DND-41 (cell line): ENCODE measurements at regions not wholly inside any gene's neighbourhood (a gene's known extent, or its start where the extent isn't known, plus 50 kb on each side); places are given as distances from the start of the nearest gene placed in this dataset.

Source experiments
- ATAC-seq: fragments of 200-7000 bp; cut with Tn5 transposase; 3 replicates; pipeline ENCODE4 v1.9.1; 2021; ENCODE audit warnings: low read depth; ENCODE audit not compliant: insufficient read depth
- DNase-seq: peaks from one replicate; pipeline ENCODE4 v3.0.0-alpha.2; 2020
- H2AFZ ChIP-seq: 2 replicates; pipeline ENCODE4 v1.6.0; 2012; ENCODE audit warnings: low read depth, low read length
- H3K27ac ChIP-seq: 2 replicates; pipeline ENCODE4 v1.5.1; 2012; ENCODE audit warnings: low read length, inconsistent platforms
- H3K27me3 ChIP-seq: fragments of 200-600 bp; sonication (generic); 2 replicates; pipeline ENCODE4 v1.6.0; 2012; ENCODE audit warnings: low read length, mild to moderate bottlenecking, inconsistent platforms; ENCODE audit not compliant: insufficient read depth, poor library complexity
- H3K36me3 ChIP-seq: 2 replicates; pipeline ENCODE4 v1.5.1; 2012; ENCODE audit warnings: low read length, inconsistent platforms; ENCODE audit not compliant: insufficient read depth
- H3K4me1 ChIP-seq: 2 replicates; pipeline ENCODE4 v1.5.1; 2012; ENCODE audit warnings: mild to moderate bottlenecking, low read length; ENCODE audit not compliant: insufficient read depth
- H3K4me2 ChIP-seq: 2 replicates; pipeline ENCODE4 v1.6.0; 2012; ENCODE audit warnings: mild to moderate bottlenecking, moderate library complexity, low read length, inconsistent platforms; ENCODE audit not compliant: insufficient read depth
- H3K4me3 ChIP-seq, 2 experiments: fragments of 200-600 bp in 1 of 2; shearing (Covaris generic) in 1 of 2; 2 replicates each; pipeline ENCODE4 v1.5.1; 2012 to 2016; ENCODE audit warnings: inconsistent platforms in 2 of 2, low read length in 2 of 2, mild to moderate bottlenecking in 2 of 2, low read depth in 1 of 2, moderate library complexity in 1 of 2
- H3K79me2 ChIP-seq: 2 replicates; pipeline ENCODE4 v1.6.0; 2012; ENCODE audit warnings: low read length, inconsistent platforms; ENCODE audit not compliant: insufficient read depth
- H3K9ac ChIP-seq: 2 replicates; pipeline ENCODE4 v1.6.0; 2012; ENCODE audit warnings: low read depth, mild to moderate bottlenecking, inconsistent platforms, low read length, moderate library complexity
- H3K9me3 ChIP-seq: 2 replicates; pipeline ENCODE4 v1.5.1; 2012; ENCODE audit warnings: low read length, moderate library complexity, mild to moderate bottlenecking, inconsistent platforms; ENCODE audit not compliant: insufficient read depth, severe bottlenecking
- H4K20me1 ChIP-seq: 2 replicates; pipeline ENCODE4 v1.6.0; 2012; ENCODE audit warnings: low read length; ENCODE audit not compliant: insufficient read depth
- CTCF ChIP-seq: IDR thresholded peaks from 2 replicates; pipeline ENCODE4 v1.5.1; 2012; ENCODE audit warnings: borderline replicate concordance, low read length, moderate library complexity, mild to moderate bottlenecking; ENCODE audit not compliant: poor library complexity, severe bottlenecking; ENCODE audit errors: extremely low read depth
- EZH2 ChIP-seq: IDR thresholded peaks from 3 replicates; pipeline ENCODE4 v1.6.1; 2012; ENCODE audit warnings: borderline replicate concordance, low read depth, mild to moderate bottlenecking, moderate library complexity, low read length, inconsistent platforms; ENCODE audit not compliant: severe bottlenecking

DNA sequence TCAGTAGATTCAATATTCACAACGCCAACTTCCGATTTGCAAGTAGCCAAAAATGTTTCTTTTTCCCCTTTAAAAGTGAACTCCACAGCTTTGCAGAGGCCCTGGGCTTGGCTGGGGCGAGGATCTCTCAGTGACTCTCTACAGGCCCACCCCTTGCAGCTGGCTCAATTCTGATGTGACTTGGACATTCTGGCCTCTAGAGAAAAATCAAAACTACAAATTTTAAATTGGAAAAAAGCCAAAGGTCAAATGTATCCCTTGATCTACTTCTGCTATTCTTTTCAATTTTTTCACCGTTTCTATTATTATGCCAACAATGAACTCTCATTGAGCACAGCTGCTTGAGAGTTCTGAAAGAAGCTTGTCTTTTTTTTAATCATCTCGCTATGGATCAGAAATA, 245.9 kb upstream of the HS3ST5 start:
- DNase-seq, result no peak
- H3K79me2 ChIP-seq, result no peaks in the 10 kb centered on the region
- H3K4me1 ChIP-seq, result no peaks in the 10 kb centered on the region
- no peak for TF ChIP-seq CTCF
- no peak for TF ChIP-seq EZH2
- H3K27ac ChIP-seq, result no peak overlapping the region
- H3K9ac ChIP-seq, result no peak overlapping the region
- ATAC-seq, result no peak
- no peaks in the 10 kb centered on the region for H3K27me3 ChIP-seq
- no peak overlapping the region for H3K4me2 ChIP-seq
- no peak overlapping the region for H3K4me3 ChIP-seq
- H3K36me3 ChIP-seq, result no peaks in the 10 kb centered on the region
- H3K9me3 ChIP-seq, result no peaks in the 10 kb centered on the region
- H4K20me1 ChIP-seq, result no peaks in the 10 kb centered on the region
- H2AFZ ChIP-seq, result no peak overlapping the region

GRCh38 chr6:114586298-114586697, 243.5 kb upstream of the HS3ST5 start:
- no peaks in the 10 kb centered on the region for H3K36me3 ChIP-seq
- H3K4me2 ChIP-seq, result no peak overlapping the region
- ATAC-seq, result no peak
- H3K27ac ChIP-seq, result no peak overlapping the region
- H3K9ac ChIP-seq, result no peak overlapping the region
- TF ChIP-seq CTCF, result no peak
- TF ChIP-seq EZH2, result no peak
- H3K79me2 ChIP-seq, result no peaks in the 10 kb centered on the region
- H4K20me1 ChIP-seq, result no peaks in the 10 kb centered on the region
- H3K4me3 ChIP-seq, result no peak overlapping the region
- H3K9me3 ChIP-seq, result no peaks in the 10 kb centered on the region
- H3K4me1 ChIP-seq, result no peaks in the 10 kb centered on the region
- H2AFZ ChIP-seq, result no peak overlapping the region
- no peaks in the 10 kb centered on the region for H3K27me3 ChIP-seq
- DNase-seq, result no peak

DNA sequence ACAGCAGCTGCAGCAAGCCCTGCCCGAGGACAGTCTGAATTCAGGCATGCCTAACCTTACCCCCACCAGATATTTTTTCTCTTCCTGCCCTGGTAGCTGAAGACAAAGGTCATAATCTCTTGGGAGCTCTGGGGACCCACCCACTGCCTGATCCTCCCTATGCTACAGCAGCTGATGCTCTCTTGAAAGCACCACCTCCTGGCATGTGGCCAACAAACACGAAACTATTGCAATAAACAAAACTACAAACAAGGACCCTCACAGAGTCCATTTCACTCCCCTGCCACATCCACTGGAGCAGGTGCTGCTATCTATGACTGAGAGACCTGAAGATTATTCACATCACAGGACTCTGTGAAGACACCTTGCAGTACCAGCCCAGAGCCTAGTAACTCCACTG, 238.5 kb upstream of the HS3ST5 start:
- H3K36me3 ChIP-seq, result no peaks in the 10 kb centered on the region
- no peak for TF ChIP-seq EZH2
- TF ChIP-seq CTCF, result no peak
- no peak for DNase-seq
- H3K9me3 ChIP-seq, result no peaks in the 10 kb centered on the region
- no peaks in the 10 kb centered on the region for H4K20me1 ChIP-seq
- H3K27ac ChIP-seq, result no peak overlapping the region
- no peaks in the 10 kb centered on the region for H3K4me1 ChIP-seq
- H3K4me3 ChIP-seq, result no peak overlapping the region
- ATAC-seq, result no peak
- no peak overlapping the region for H2AFZ ChIP-seq
- H3K27me3 ChIP-seq, result no peaks in the 10 kb centered on the region
- no peak overlapping the region for H3K9ac ChIP-seq
- H3K79me2 ChIP-seq, result no peaks in the 10 kb centered on the region
- H3K4me2 ChIP-seq, result no peak overlapping the region

- no peaks in the 10 kb centered on the region for H3K4me1 ChIP-seq
- H3K27me3 ChIP-seq, result no peaks in the 10 kb centered on the region
- no peak overlapping the region for H3K9ac ChIP-seq
- H3K9me3 ChIP-seq, result no peaks in the 10 kb centered on the region
- ATAC-seq (no peak), DNase-seq (no peak)
- TF ChIP-seq EZH2, result no peak
- no peak for TF ChIP-seq CTCF
- no peak overlapping the region for H3K4me2 ChIP-seq
- no peaks in the 10 kb centered on the region for H3K36me3 ChIP-seq
- H3K79me2 ChIP-seq, result no peaks in the 10 kb centered on the region
- H2AFZ ChIP-seq, result no peak overlapping the region
- H4K20me1 ChIP-seq, result no peaks in the 10 kb centered on the region
- H3K4me3 ChIP-seq, result no peak overlapping the region
- no peak overlapping the region for H3K27ac ChIP-seq
These were observed 238.1 kb upstream of the HS3ST5 start for GRCh38 chr6:114580882-114581281.
